ENCODE measurements at regions not wholly inside any gene's neighbourhood (a gene's known extent, or its start where the extent isn't known, plus 50 kb on each side); places are given as distances from the start of the nearest gene placed in this dataset.
"Not testable (repeated sequence)": the region's sequence is repeated elsewhere in the genome, so short reads cannot be mapped to it uniquely, and the experiment has no call there.

- H3K9me3 ChIP-seq: no peaks in the 10 kb centered on the region
- no peaks in the 10 kb centered on the region for H3K4me1 Mint-ChIP-seq (ENCODE audit: low read depth, unreplicated experiment)
- no peaks in the 10 kb centered on the region for H3K36me3 ChIP-seq (ENCODE audit: control insufficient read depth, insufficient read depth, low read length)
- no peak overlapping the region for H3K4me3 ChIP-seq (ENCODE audit: low read depth, low read length)
- DNase-seq: no peak
- BruUV-seq (replicated peaks): no TSS peak
- H3K27me3 ChIP-seq (replicated peaks; ENCODE audit: control insufficient read depth, insufficient read depth, low read length): no peaks in the 10 kb centered on the region
- ChIA-PET CTCF (no interaction called here), POLR2A (no interaction called here)
- H3K4me1 ChIP-seq: no peaks in the 10 kb centered on the region
- no peak for TF ChIP-seq CTCF (IDR thresholded peaks at IDR 0.05; ENCODE audit: insufficient read depth in 1 of 2, low read depth in 1 of 2, low read length in 1 of 2, severe bottlenecking in 1 of 2, unreplicated experiment in 1 of 2)
- H3K9me3 Mint-ChIP-seq (ENCODE audit: unreplicated experiment): no peaks in the 10 kb centered on the region
- peaks cover 3% of the 10 kb centered on the region for H3K27me3 Mint-ChIP-seq (ENCODE audit: insufficient read depth, unreplicated experiment)
- no peaks in the 10 kb centered on the region for H3K36me3 Mint-ChIP-seq (ENCODE audit: insufficient read depth, unreplicated experiment)
- intact Hi-C loops (cut with micrococcal nuclease; ENCODE audit: unreplicated experiment): no loop called here
- no peak overlapping the region for H3K27ac Mint-ChIP-seq (ENCODE audit: unreplicated experiment)
- no peak overlapping the region for H3K4me3 Mint-ChIP-seq (ENCODE audit: unreplicated experiment)
Measured at GRCh38 chr17:52606098-52606497, 447.6 kb upstream of the CA10 start.

GRCh38 chr17:52604105-52604504 is 445.6 kb upstream of the CA10 start:
- intact Hi-C loops (cut with micrococcal nuclease; ENCODE audit: unreplicated experiment): no loop called here
- ChIA-PET POLR2A (no interaction called here), CTCF (no interaction called here)
- Histone ChIP-seq H3K9me3 (no peaks in the 10 kb centered on the region), H3K36me3 (ENCODE audit: control insufficient read depth, insufficient read depth, low read length) (no peaks in the 10 kb centered on the region), H3K27me3 (replicated peaks; ENCODE audit: control insufficient read depth, insufficient read depth, low read length) (no peaks in the 10 kb centered on the region), H3K4me1 (no peaks in the 10 kb centered on the region), H3K4me3 (ENCODE audit: low read depth, low read length) (no peak overlapping the region)
- Mint-ChIP-seq H3K9me3 (ENCODE audit: unreplicated experiment) (no peaks in the 10 kb centered on the region), H3K4me3 (ENCODE audit: unreplicated experiment) (no peak overlapping the region), H3K27ac (ENCODE audit: unreplicated experiment) (no peak overlapping the region), H3K36me3 (ENCODE audit: insufficient read depth, unreplicated experiment) (no peaks in the 10 kb centered on the region), H3K4me1 (ENCODE audit: low read depth, unreplicated experiment) (no peaks in the 10 kb centered on the region), H3K27me3 (ENCODE audit: insufficient read depth, unreplicated experiment) (peaks cover 3% of the 10 kb centered on the region)
- no peak for TF ChIP-seq CTCF (IDR thresholded peaks at IDR 0.05; ENCODE audit: insufficient read depth in 1 of 2, low read depth in 1 of 2, low read length in 1 of 2, severe bottlenecking in 1 of 2, unreplicated experiment in 1 of 2)
- no TSS peak for BruUV-seq (replicated peaks)
- DNase-seq: no peak

GRCh38 chr17:52597452-52598215 is 439.1 kb upstream of the CA10 start:
- peak in 1 of 2 experiments; percentile 7 for DNase-seq
- BruUV-seq (replicated peaks); H3K27me3 Mint-ChIP-seq (ENCODE audit: insufficient read depth, unreplicated experiment); H3K9me3 Mint-ChIP-seq (ENCODE audit: unreplicated experiment); H3K36me3 ChIP-seq (ENCODE audit: control insufficient read depth, insufficient read depth, low read length); H3K36me3 Mint-ChIP-seq (ENCODE audit: insufficient read depth, unreplicated experiment); H3K27ac Mint-ChIP-seq (ENCODE audit: unreplicated experiment); H3K4me1 ChIP-seq; H3K9me3 ChIP-seq; POLR2A ChIA-PET; intact Hi-C loops (cut with micrococcal nuclease; ENCODE audit: unreplicated experiment); CTCF ChIA-PET; H3K4me1 Mint-ChIP-seq (ENCODE audit: low read depth, unreplicated experiment); H3K27me3 ChIP-seq (replicated peaks; ENCODE audit: control insufficient read depth, insufficient read depth, low read length); H3K4me3 ChIP-seq (ENCODE audit: low read depth, low read length); H3K4me3 Mint-ChIP-seq (ENCODE audit: unreplicated experiment): not testable (repeated sequence)

Measured in Caco-2 (cell line).